Esophagus muscularis mucosa (tissue), 4 donors: ENCODE measurements at regions not wholly inside any gene's neighbourhood (a gene's known extent, or its start where the extent isn't known, plus 50 kb on each side); places are given as distances from the start of the nearest gene placed in this dataset.

ENCODE experiments used
- DNase-seq: peaks from one replicate; pipeline ENCODE4 v3.0.0-alpha.2; 2017; ENCODE audit errors: extremely low spot score
- H3K27ac ChIP-seq, 4 donors: fragments of 200-600 bp; sonication (generic); replicated peaks in 1 of 4; 1 replicate in 3 of 4; 2 replicates in 1 of 4; pipeline ENCODE4 v1.5.1; 2016 to 2019; ENCODE audit warnings: mild to moderate bottlenecking in 1 of 4
- H3K27me3 ChIP-seq, 4 donors: fragments of 200-600 bp; sonication (generic); one replicate each; pipeline versions ENCODE4 v1.5.1 to v1.6.0; 2016 to 2019
- H3K36me3 ChIP-seq, 4 donors: fragments of 200-600 bp; sonication (generic); one replicate each; pipeline ENCODE4 v1.5.1; 2016 to 2019
- H3K4me1 ChIP-seq, 4 donors: fragments of 200-600 bp; sonication (generic); one replicate each; pipeline ENCODE4 v1.5.1; 2016 to 2019
- H3K4me3 ChIP-seq, 4 donors: fragments of 200-600 bp; sonication (generic); 1 replicate in 2 of 4; 2 replicates in 2 of 4; pipeline ENCODE4 v1.5.1; 2016 to 2019; ENCODE audit warnings: mild to moderate bottlenecking in 4 of 4, moderate library complexity in 1 of 4
- H3K9me3 ChIP-seq, 4 donors: fragments of 200-600 bp; sonication (generic); 1 replicate in 3 of 4; 2 replicates in 1 of 4; pipeline ENCODE4 v1.5.1; 2016 to 2019
- EP300 ChIP-seq: sonication (generic); formaldehyde crosslinking; IDR thresholded peaks from one replicate; pipeline ENCODE4 v1.6.1; 2017; ENCODE audit warnings: antibody characterized with exemption
- POLR2A ChIP-seq: fragments of 450-650 bp; IDR thresholded peaks from one replicate; pipeline ENCODE4 v1.6.1; 2017; ENCODE audit warnings: antibody characterized with exemption, moderate library complexity, mild to moderate bottlenecking, low read depth
- POLR2AphosphoS5 ChIP-seq, 2 donors: sonication (generic); formaldehyde crosslinking; IDR thresholded peaks; one replicate each; pipeline ENCODE4 v1.6.1; 2017; ENCODE audit warnings: antibody characterized with exemption in 2 of 2
- WGBS: methylation state at CpG from one replicate; pipeline ENCODE4 v1.1.5; 2018; 5-methylcytosine and 5-hydroxymethylcytosine counted together
- intact Hi-C: fragments of 100-400 bp; cut with DNase I; formaldehyde crosslinking; loops from one replicate; pipeline ENCODE4 v1.15.1; 2023
- TF ChIP-seq, protein P1 (sequence below), 3 experiments: fragments of 200-600 bp in 2 of 3; fragments of 450-650 bp in 1 of 3; sonication (generic) in 2 of 3; IDR thresholded peaks; one replicate each; pipeline ENCODE4 v1.5.1; 2017 to 2019; ENCODE audit warnings: antibody characterized with exemption in 3 of 3, mild to moderate bottlenecking in 2 of 3, moderate library complexity in 1 of 3

DNA sequence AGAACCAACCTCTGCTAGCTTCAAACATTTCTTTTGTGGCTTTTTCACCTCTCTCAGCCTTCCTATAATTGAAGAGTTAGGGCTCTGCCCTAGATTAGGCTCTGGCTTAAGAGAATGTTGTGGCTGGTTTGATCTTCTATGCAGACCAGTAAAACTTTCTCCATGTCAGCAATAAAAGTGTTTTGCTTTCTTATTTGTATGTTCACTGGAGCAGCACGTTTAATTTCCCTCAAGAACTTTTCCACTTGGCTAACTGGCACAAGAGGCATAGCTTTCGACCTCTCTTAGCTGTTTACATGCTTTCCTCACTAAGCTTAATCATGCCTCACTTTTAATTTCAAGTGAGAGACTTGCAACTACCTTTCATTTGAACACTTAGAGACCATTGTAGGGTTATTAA, 964.7 kb downstream of the ROBO2 start:
- Histone ChIP-seq H3K4me1 (no peaks in the 10 kb centered on the region), H3K4me3 (no peak overlapping the region), H3K9me3 (peaks cover 0 to 22% (median 3%) of the 10 kb centered on the region in 4 donors), H3K27me3 (no peaks in the 10 kb centered on the region), H3K36me3 (no peaks in the 10 kb centered on the region), H3K27ac (no peak overlapping the region)
- intact Hi-C loops: no loop called here
- no peak for DNase-seq
- 77% methylated on average over 2 of the region's 2 CpGs for WGBS
- TF ChIP-seq POLR2A: no peak
- no peak for TF ChIP-seq POLR2AphosphoS5 (IDR thresholded peaks at IDR 0.05)
- TF ChIP-seq, protein P1, sequence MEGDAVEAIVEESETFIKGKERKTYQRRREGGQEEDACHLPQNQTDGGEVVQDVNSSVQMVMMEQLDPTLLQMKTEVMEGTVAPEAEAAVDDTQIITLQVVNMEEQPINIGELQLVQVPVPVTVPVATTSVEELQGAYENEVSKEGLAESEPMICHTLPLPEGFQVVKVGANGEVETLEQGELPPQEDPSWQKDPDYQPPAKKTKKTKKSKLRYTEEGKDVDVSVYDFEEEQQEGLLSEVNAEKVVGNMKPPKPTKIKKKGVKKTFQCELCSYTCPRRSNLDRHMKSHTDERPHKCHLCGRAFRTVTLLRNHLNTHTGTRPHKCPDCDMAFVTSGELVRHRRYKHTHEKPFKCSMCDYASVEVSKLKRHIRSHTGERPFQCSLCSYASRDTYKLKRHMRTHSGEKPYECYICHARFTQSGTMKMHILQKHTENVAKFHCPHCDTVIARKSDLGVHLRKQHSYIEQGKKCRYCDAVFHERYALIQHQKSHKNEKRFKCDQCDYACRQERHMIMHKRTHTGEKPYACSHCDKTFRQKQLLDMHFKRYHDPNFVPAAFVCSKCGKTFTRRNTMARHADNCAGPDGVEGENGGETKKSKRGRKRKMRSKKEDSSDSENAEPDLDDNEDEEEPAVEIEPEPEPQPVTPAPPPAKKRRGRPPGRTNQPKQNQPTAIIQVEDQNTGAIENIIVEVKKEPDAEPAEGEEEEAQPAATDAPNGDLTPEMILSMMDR (IDR thresholded peaks at IDR 0.05): no peak
- no peak for TF ChIP-seq EP300

DNA sequence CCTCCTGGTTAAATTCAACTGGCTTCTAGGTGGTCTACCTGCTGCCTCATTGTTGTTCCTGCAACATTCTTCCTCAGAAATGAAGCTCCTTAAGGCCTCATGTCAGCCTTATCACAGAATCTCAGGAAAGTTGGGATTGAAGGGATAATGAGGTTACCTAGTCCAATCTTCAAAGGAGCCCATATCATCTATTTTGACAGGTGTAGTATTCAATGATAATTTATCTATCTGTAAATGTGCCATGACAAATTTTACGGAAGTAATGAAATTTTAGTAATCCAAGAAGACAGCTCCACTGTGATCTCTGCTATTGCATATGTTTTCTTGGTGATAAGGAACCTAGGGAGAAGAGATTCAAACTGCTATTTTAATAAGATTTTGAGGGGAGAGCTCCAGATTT, 973.8 kb downstream of the ROBO2 start:
- intact Hi-C loops: no loop called here
- H3K4me1 ChIP-seq: no peaks in the 10 kb centered on the region
- no peaks in the 10 kb centered on the region for H3K9me3 ChIP-seq
- WGBS: 67% methylated on average over 1 of the region's 1 CpG
- H3K27me3 ChIP-seq: no peaks in the 10 kb centered on the region
- no peak overlapping the region for H3K27ac ChIP-seq
- TF ChIP-seq EP300 (no peak), POLR2AphosphoS5 (IDR thresholded peaks at IDR 0.05) (no peak), POLR2A (no peak)
- TF ChIP-seq, protein P1 (IDR thresholded peaks at IDR 0.05): no peak
- no peaks in the 10 kb centered on the region for H3K36me3 ChIP-seq
- no peak overlapping the region for H3K4me3 ChIP-seq
- DNase-seq: no peak

DNA sequence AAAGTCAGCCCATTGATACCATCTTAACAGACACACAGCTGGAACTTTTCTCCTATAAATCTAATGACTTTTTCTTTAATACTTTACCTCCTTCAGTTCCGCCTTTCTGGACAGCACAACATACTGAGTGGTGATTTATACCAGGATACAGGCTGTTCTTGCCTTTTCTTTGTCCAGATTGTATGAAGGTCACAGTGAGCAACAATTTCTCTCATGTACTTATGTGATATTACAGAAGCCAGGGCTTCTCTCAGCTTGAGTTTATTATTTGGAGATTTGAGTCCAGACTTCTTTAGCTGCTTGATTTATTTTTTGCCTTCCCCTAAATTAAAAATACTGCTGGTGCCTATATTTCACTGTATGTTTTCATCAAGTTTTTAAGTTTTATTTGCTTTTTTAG, 976.0 kb downstream of the ROBO2 start:
- no peaks in the 10 kb centered on the region for H3K9me3 ChIP-seq
- H3K27me3 ChIP-seq: no peaks in the 10 kb centered on the region
- H3K27ac ChIP-seq: no peak overlapping the region
- DNase-seq: no peak
- H3K4me3 ChIP-seq: no peak overlapping the region
- TF ChIP-seq EP300 (no peak), POLR2A (no peak), POLR2AphosphoS5 (IDR thresholded peaks at IDR 0.05) (no peak)
- TF ChIP-seq, protein P1 (IDR thresholded peaks at IDR 0.05): no peak
- intact Hi-C loops: no loop called here
- no peaks in the 10 kb centered on the region for H3K4me1 ChIP-seq
- 77% methylated on average over 1 of the region's 1 CpG for WGBS
- H3K36me3 ChIP-seq: no peaks in the 10 kb centered on the region

DNA sequence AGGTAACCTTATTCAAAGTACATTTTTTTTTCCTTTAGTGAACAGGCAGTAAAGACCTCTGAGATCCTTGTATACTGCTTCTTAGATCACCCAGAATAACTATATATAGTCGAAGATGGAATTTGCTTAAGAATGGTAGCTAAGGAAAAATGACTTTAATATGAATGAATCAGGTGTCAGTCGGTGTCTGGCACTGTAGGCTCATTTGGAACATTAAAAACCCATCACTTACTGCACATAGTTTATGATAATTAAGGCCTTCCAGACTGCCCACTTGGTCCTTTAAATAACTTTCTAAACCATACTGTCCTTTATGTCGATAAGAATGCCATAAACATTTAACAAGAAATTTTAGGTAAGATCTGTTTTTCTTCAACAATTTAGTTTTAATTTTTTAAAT, 981.8 kb downstream of the ROBO2 start:
- H3K9me3 ChIP-seq: no peaks in the 10 kb centered on the region
- H3K36me3 ChIP-seq: no peaks in the 10 kb centered on the region
- no peaks in the 10 kb centered on the region for H3K27me3 ChIP-seq
- 49% methylated on average over 3 of the region's 3 CpGs for WGBS
- intact Hi-C loops: no loop called here
- no peak overlapping the region for H3K27ac ChIP-seq
- TF ChIP-seq EP300 (no peak), POLR2AphosphoS5 (IDR thresholded peaks at IDR 0.05) (no peak), POLR2A (no peak)
- TF ChIP-seq, protein P1 (IDR thresholded peaks at IDR 0.05): no peak
- no peak overlapping the region for H3K4me3 ChIP-seq
- DNase-seq: no peak
- H3K4me1 ChIP-seq: no peaks in the 10 kb centered on the region

DNA sequence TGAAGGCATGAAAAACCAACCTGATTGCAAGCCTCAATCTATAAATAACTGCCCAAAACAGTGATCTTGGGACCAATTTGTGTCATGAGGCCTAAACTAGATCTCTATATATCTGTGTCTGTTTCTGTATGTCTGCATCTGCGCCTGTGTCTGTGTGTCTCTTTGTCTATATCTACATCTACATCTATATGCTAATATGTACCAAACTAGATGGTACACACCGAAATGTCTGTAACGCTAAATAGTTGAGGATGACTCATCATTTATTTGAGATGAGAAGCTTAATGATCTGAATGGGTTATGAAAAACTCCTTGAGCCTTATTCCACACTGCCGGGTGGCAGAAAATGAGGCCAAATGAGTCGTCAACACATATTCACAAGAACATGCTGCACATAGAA, 982.3 kb downstream of the ROBO2 start:
- no peak for TF ChIP-seq POLR2A
- TF ChIP-seq, protein P1 (IDR thresholded peaks at IDR 0.05): no peak
- no peak for TF ChIP-seq EP300
- TF ChIP-seq POLR2AphosphoS5 (IDR thresholded peaks at IDR 0.05): no peak
- Histone ChIP-seq H3K36me3 (no peaks in the 10 kb centered on the region), H3K4me1 (no peaks in the 10 kb centered on the region), H3K4me3 (no peak overlapping the region), H3K9me3 (no peaks in the 10 kb centered on the region), H3K27me3 (no peaks in the 10 kb centered on the region), H3K27ac (no peak overlapping the region)
- intact Hi-C loops: no loop called here
- DNase-seq: no peak
- 95% methylated on average over 5 of the region's 5 CpGs for WGBS
